Embryonic facial prominence (tissue), 1 donor: ENCODE measurements at regions not wholly inside any gene's neighbourhood (a gene's known extent, or its start where the extent isn't known, plus 50 kb on each side); places are given as distances from the start of the nearest gene placed in this dataset.
"Not testable (repeated sequence)": the region's sequence is repeated elsewhere in the genome, so short reads cannot be mapped to it uniquely, and the experiment has no call there.

Experiments used
- DNase-seq: peaks from one replicate; pipeline ENCODE4 v3.0.0-alpha.2; 2016; ENCODE audit errors: extremely low spot score

DNA sequence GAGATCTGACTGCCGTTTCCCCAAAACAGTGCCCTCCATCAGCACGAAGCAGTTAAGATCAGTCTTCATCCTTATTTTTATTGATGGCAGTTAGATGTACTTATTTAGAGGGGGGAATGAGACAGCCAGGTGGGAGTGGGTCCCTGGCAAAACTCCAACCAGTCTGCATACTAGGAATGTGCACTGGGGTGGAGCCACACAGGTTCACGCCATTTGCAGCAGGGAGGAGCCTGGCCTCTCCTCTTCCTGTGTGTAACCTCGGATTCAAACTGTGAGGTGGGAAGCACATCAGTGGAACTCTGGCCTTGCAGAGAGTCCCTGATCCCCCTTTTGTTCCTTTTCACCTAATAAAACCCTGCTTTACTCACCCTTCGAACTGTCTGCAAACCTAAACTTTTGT is 987.7 kb upstream of the GRIA3 start:
- no peak for DNase-seq

DNA sequence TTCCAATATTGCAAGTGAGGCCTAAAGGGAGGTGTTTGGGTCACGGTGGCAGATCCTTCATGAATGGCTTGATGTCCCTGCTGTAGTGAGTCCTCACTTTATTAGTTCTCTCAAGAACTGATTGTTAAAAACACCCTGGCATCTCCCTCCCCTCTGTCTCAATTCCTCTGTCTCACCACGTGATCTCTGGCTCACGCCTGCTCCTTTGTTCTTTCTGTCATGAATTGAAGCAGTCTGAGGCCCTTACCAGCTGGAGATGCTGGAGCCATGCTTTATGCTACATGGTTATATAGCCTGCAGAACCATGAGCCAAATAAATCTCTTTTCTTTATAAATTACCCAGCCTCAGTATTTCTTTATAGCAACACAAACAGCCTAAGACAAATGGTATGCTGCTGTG is 980.7 kb upstream of the GRIA3 start:
- DNase-seq = no peak

DNA sequence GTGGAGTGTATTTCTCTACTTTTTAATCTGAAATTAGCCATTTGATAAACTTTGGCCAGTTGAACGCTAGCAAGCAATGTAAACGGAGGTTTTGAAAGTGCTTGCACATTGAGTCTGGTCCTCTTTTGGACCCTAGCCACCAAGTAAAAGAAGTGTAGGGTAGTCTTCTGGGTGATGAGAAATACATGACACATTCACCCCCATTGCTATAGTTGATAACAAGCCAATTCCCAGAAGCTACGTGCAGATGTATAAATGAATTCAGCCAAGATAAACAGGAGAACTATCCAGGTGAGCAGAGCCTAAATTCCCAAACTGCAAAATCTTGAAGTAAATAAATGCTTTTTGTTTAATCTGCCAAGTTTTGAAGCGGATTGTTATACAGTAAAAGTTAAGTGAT is 965.4 kb upstream of the GRIA3 start:
- no peak for DNase-seq

DNA sequence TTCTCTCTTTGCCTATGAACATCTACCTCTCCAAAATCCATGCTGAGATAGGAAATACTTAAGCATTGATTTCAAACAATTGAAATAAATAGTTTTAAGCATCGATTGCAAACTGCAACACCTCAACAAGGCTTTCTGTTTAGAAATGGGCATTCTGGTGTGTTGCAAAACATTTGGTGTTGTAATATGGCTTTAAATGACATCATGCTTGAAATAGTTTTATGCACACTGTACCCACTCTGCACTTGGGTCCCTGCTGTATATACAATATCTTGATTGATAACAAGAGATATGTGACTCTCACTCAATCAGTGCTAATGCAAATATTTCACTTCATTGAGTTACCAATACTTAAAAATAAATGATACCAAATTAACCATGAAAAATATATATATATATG is 964.9 kb upstream of the GRIA3 start:
- DNase-seq = no peak

DNA sequence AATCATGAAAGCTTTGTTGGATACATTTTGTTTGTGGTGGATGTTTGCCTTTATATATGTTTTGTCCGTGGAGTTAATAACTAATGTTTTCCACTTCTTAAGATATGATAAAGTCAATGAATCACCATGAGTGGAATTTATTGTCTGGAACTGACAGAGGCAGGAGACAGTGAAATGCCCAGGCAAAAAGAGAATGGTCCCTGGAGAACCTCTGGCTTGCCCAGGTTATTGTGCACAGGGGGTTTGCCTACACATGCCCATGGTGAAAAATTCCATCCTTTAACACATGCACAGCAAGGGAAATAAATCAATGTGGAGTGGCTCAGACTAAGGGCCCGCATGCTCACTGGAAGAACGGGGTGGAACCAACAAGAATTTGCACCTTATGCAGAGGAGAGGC is 964.3 kb upstream of the GRIA3 start:
- no peak for DNase-seq

DNA sequence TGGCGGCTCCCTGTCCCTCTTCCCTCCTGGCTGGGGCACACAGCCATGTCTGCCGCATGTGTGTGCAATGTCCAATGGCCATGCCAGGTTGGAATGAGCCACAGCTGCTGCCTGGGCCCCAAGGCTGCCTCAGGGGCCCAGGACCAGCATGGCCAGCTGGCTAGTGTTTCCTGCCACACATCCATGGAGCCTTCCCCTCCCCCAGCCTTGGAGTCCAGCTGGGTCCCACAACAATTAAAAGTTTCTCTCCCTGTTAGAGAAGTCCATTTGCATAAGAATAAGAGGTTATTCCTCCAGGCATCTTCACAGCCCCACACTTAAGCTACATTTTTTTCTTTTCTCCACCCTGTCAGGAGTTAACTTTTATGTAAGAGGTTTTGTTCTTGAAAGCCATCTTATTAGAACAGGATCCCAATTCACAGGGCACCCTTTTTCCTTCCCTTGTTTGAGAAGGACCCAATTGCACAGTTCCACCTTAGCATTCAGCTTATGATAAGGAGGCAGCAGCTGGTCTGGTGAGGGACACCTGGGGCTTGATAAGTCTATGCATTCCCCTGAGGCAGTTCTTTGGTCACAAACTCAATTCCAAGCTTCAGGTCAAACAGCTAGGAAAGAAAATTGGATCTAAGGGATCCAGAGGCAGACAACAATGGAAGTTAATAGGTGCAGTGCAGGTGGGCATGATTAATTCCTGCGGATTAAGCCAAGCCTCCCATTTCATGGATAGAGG is 963.3 kb upstream of the GRIA3 start:
- DNase-seq = no peak

DNA sequence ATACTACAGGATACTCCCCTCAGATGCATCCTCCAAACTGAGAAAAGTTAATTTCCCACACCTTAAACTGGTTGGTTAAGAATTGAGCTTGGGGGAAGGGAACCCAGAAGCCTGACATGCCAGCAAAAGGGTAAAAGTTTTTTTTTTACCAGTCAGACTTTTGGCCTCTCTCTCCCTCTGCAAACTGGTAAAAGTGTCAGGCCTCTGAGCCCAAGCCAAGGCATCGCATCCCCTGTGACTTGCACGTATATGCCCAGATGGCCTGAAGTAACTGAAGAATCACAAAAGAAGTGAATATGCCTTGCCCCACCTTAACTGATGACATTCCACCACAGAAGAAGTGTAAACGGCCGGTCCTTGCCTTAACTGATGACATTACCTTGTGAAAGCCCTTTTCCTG is 962.3 kb upstream of the GRIA3 start:
- DNase-seq = not testable (repeated sequence)

DNA sequence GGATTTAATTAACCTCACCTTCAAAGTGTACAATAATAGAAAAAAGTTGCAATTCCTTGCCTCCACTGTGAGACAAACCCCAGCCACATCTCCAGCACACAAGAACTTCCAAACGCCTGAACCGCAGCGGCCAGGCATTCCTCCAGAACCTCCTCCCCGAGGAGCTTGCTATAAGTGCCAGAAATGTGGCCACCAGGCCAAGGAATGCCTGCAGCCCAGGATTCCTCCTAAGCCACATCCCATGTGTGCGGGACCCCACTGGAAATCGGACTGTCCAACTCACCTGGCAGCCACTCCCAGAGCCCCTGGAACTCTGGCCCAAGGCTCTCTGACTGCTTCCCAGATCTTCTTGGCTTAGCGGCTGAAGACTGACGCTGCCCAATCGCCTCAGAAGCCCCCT is 959.9 kb upstream of the GRIA3 start:
- DNase-seq = not testable (repeated sequence)

DNA sequence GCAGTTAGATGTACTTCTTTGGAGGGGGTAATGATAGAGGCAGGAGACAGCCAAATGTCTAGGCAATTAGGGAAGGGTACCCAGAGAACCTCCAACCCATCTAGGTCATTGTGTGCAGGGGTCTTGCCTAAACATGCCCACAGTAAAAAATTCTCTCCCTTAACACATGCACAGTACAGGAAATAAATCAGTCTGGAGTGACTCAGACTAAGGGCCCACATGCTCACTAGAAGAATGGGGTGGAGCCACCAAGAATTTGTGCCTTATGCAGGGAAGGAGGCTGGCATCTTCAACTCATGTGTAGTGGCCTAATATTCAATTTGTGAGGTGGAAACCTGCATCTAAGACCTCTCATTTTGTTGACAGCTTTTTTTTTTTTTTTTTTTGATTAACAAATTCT is 945.3 kb upstream of the GRIA3 start:
- DNase-seq = no peak

DNA sequence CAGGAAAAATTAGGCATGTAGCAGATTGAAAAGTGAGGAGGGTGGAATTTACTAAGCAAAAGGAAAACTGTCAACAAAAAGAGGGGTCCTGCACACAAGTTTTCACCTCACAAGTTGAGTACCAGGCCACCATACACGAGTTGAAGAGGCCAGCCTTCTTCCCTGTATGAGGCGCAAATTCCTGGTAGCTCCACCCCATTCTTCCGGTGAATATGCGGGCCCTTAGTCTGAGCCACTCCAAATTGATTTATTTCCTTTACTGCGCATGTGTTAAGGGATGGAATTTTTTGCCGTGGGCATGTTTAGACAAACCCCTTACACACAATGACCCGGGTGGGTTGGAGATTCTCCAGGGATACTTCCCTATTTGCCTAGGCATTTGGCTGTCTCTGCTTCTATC is 942.1 kb upstream of the GRIA3 start:
- DNase-seq = no peak

DNA sequence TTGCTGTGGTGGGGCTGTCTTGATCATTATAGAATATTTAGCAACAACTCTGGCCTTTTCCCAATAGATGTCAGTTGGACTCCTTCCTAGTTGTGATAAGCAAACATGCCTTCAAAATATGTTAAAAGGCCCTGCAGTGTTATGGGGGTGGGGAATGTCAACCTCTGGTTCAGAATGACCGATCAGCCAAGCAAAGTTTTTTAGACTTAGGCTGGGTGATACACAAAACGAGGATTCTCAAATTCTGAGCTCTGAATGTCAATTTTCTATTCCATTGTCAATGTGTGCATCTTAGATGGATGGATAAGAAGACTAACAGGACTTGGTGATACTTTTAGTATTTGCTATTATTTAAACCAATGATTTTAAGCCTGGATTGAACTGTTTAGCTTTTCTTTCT is 940.0 kb upstream of the GRIA3 start:
- no peak for DNase-seq

DNA sequence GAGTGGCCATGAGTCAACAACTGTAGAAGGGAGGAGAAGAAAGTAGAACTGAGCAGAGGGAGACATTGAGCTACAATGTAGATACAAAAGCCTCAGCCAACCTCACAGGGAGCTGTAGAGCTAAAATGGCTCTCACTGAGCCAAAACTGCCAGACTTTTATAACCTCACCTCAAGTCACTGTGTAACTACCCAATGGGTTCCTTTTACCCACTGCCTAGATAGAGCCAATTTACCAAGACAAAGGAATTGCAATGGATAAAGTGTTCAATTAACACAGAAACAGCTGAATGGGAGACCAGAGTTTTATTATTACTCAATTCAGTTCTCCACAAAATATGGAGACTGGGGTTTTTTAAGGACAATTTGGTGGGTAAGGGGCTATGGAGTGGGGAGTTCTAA is 938.9 kb upstream of the GRIA3 start:
- no peak for DNase-seq

DNA sequence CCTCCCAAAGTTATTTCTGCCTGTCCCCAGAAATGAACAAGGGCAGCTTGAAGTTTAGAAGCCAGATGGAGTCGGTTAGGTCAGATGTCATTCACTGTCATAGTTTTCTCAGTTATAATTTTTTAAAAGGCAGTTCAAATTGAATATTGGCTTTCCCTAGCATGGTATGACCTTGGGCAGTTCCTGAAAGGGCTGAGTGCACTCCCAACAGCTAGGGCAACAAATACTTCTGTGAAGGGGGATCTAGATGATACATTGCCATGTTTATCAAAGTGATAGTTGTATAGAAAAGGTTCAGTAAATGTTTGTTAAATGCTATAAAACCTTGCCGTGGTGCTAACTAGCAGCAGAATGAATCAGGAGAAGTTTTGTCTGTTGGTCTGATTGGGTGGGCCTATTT is 938.1 kb upstream of the GRIA3 start:
- DNase-seq = no peak

DNA sequence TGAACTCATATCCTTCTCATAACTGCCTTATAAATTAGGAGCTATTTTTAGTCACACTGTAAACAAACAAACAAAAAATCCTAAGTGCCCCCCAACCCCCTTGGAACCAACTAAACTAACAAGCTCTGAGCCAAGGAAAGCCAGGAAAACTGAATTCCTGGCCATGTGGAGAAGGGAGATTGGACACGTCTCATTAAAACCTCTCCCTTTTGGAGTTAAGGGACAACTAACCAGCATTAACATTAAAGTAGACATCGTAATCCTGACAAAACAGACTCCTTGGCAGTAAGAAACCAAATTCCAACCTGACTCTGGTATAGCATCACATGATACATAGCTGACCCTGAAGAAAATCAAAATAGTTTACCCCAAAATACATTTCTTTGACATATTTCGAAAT is 937.1 kb upstream of the GRIA3 start:
- DNase-seq = no peak

DNA sequence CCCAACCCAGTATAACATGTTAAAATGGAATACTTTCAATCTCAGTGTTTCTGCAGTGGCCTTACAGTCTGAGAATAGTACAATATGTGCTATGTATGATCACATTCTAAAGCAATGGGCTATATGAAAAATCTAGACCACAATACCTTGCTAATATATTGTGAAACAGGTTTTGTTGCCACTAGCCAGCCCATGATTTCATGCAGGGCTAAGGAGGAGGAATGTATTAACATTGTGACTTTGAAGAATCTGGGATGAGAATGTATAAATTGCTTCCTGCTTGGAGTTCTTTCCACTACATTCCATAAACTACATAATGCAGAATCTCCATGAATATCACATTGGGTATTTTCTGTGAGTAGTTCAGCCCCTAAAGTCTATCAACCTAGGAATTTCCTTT is 935.4 kb upstream of the GRIA3 start:
- DNase-seq = no peak

DNA sequence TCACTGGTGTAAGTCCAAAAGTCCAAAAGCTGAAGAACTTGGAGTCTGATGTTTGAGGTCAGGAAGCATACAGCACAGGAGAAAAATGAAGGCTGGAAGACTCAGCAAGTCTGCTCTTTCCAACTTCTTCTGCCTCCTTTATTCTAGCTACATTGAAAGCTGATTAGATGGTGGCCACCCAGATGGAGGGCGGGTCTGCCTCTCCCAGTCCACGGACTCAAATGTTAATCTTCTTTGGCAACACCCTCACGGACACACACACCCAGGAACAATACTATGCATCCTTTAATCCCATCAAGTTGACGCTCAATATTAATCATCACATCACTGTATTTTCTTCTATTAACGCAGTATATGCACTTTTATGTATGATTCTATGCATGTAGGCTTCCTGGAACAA is 931.6 kb upstream of the GRIA3 start:
- no peak for DNase-seq

DNA sequence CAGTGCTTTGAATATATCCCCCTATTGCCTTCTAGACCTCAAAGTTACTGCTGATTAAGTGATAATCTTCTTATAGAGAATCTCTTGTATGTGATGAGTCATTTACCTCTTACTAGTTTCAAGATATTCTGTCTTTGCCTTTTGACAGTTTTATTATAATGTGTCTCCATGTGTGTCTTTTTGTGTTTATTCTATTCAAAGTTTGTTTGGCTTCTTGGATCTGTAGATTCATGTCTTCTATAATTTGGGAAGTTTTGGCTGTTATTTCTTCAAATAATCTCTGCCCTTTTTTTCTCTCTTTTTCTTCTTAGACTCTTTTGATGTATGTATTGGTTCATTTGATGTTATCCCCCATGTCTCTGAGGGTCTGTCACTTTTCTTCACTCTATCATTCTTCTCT is 915.7 kb upstream of the GRIA3 start:
- no peak for DNase-seq

DNA sequence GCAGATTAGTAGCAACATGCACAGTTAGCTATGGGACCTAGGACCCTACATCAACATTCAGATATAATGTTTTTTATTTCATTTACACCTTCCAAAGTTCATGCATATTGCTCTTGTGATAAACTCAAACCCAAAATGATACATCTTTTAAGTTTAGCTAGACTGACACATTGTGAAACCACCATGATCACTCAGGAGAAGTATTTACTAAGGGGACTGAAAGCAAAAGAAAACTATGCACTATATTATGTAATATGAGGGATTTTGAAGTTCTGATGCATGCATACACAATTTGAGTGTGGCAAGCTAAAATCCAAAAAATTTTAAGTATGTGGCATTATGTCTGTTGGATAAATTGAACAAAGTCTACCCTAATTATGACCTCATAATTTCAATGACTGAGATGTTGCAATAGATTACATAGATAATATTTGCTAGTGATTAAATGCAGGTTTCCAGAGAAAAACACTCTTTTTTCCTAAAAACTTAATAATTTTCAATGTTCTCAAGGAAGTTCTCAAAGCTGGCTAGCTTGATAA is 914.8 kb upstream of the GRIA3 start:
- DNase-seq = no peak

DNA sequence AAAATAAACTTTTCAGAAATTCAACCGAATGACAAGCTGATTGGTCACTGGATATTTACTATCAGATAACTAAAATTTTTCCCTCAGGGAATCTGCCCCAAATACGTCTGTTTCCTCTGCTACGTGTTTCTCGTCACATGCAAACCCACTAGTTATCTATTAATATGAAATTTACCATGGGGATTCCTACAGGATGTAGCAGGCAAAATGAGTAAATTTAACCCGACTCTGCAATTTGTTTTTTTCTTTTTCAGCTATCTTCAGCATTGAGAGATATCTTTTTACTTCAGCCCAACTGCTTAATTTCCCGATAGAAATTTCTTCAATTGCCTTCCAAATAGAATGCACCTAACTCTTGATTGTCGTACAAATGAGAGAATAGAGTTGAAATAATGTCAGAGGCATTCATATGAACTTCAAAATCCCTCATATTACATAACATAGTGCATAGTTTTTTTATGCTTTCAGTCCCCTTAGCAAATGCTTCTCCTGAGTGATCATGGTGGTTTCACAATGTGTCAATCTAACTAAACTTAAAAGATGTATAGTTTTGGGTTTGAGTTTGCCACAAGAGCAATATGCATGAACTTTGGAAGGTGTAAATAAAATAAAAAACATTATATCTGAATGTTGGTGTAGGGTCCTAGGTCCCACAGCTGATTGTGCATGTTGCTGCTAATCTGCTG is 913.1 kb upstream of the GRIA3 start:
- no peak for DNase-seq

DNA sequence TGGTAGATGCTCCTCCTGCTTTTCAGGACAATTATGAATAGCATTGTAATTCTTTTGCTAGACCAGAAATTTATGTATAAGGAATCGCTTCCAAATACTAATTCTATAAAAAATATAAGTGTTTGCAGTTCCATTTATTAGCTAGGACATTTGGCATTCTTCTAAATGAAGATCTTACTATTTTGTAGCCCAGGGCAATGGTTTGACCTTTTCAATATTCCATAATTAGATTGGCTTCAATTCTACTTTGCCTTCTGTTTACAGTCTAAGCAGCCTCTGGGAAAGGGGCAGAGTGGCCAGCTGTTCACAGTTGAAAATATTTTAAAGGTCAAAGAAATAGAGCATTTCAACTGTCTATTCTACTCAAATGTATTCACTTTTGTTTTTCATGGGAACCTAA is 912.1 kb upstream of the GRIA3 start:
- DNase-seq = no peak

DNA sequence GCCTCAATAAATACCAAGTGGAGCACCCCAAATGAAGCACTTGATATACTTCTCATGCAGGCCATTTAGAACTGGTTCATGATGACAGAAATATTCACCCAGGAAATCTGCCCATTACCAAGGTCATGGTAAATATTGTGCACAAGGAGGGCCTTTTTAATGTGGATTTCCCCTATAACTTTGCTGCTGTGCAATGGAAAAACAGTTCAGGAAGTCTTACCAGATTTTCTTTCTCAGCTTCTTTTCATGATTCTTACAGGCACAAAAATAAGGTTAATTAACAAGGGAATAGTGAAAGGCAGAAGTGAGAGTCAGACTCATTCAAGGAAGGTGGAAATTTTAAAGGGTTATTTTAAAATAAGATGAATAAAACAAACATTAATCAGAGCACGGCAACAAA is 904.3 kb upstream of the GRIA3 start:
- DNase-seq = no peak

DNA sequence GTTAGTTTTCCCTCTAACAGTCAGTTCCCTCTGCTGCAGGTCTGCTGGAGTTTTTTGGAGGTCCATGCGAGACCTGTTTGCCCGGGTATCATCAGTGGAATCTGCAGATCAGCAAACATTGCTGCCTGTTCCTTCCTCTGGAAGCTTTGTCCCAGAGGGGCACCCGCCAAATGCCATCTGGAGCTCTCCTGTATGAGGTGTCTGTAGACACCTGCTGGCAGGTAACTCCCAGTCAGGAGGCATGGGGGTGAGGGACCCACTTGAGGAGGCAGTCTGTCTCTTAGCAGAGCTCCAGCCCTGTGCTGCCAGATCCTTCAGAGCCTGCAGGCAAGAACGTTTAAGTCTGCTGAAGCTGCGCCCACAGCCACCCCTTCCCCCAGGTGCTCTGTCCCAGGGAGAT is 884.3 kb upstream of the GRIA3 start:
- not testable (repeated sequence) for DNase-seq

DNA sequence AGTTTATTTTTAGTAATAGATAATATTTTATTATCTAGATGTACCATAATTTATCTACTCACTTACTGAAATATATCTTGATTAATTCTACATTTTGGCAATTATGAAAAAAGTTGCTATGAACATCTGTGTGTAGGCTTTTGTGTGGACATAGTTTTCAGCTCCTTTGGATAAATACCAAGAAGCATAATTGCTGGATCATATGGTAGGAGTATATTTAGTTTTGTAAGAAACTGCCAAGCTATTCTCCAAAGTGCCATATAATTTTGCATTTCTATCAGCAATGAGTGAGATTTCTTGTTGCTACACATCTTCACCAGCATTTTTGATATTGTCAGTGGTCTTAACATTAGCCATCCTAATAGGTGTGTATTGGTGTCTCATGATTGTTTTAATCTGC is 882.6 kb upstream of the GRIA3 start:
- DNase-seq = no peak

DNA sequence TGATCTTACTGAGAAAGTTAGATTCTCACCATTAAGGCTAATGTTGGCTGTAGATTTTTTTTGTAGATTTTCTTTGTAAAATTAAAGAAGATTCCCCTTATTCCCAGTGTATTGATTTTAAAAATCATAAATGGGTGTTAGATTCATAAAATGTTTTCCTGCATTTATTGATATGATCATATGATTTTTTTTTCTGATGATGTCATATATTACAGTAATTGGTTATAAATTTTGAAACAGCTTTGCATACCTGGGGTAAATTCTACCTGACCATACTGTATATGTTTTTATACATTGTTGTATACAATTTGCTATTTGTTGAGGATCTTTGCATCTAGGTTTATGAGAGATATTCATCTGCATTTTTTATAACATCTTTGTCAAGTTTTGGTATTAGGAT is 880.3 kb upstream of the GRIA3 start:
- DNase-seq = no peak
